ENCODE measurements at regions not wholly inside any gene's neighbourhood (a gene's known extent, or its start where the extent isn't known, plus 50 kb on each side); places are given as distances from the start of the nearest gene placed in this dataset.

DNA sequence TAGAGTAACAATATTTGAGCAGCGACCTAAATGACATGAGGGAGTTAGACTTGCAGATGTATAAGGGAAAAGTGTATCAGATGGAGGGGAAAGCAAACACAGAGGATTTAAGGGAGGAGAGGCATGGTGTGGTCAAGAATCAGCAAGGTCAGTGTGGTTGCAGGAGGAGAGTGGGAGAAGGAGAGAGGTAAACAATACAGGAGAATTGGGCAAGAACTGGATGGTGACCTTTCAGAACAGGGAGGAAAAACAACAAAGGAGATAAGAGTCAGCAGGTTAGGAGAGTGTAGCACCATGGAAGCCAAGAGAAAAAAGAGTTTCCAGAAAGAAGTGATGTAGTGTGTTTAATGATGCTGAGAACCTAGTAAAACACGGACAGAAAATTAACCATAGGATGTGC is 178.5 kb downstream of the PAPSS1 start:
- no peak overlapping the region for H3K4me3 ChIP-seq (ENCODE audit: low read depth, low read length)
- no peak for TF ChIP-seq CTCF (IDR thresholded peaks at IDR 0.05; ENCODE audit: low read depth, low read length)
- no peaks in the 10 kb centered on the region for H3K27me3 ChIP-seq
- no peaks in the 10 kb centered on the region for H3K36me3 ChIP-seq
- no peaks in the 10 kb centered on the region for H3K4me1 ChIP-seq
- no peak for DNase-seq
- no peaks in the 10 kb centered on the region for H3K9me3 ChIP-seq

DNA sequence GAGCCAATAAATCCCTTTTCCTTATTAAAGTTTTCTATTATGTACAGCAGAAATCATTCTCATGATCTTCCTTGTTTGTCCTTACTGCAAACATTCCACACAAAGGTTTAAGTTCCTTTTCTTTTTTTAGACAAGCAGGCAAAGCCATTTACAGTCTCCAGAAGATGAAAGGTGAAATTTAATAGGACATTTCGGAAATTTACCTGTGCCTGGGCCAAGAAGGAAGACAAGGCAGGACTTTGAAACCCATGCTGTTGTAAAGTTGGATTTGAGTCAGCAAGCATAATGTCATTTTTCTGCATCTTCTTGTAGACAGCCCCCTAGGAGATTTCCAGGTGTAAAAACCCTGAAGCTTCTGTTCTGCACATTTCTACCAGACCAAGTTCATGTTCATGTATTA is 188.1 kb downstream of the PAPSS1 start:
- H3K27me3 ChIP-seq = no peaks in the 10 kb centered on the region
- H3K9me3 ChIP-seq = no peaks in the 10 kb centered on the region
- DNase-seq = no peak
- no peaks in the 10 kb centered on the region for H3K4me1 ChIP-seq
- H3K4me3 ChIP-seq (ENCODE audit: low read depth, low read length) = no peak overlapping the region
- no peaks in the 10 kb centered on the region for H3K36me3 ChIP-seq
- no peak for TF ChIP-seq CTCF (IDR thresholded peaks at IDR 0.05; ENCODE audit: low read depth, low read length)

DNA sequence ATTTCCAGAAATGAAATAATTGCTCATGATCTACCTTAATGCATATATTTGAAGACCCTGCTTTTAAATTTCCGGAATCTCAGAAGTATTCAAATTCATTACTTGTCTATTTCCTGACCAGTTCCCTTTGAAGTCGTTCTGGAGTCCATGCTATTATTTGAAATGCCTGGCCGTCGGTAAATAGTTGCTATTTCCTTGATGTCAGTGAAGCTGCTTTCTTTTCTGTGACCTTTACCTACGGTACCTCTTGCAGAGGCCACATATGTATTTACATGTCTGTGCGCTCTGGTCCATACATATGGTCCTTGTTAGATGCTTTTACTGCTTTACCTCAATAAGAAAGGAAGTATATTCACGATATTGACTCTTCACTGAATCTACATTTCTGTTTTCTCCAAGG is 199.7 kb downstream of the PAPSS1 start:
- Histone ChIP-seq H3K4me1 (peaks cover 6% of the 10 kb centered on the region), H3K4me3 (ENCODE audit: low read depth, low read length) (no peak overlapping the region), H3K36me3 (no peaks in the 10 kb centered on the region)

GRCh38 chr4:107519053-107519452 is 201.0 kb downstream of the PAPSS1 start:
- peak; percentile 58 for DNase-seq
- Histone ChIP-seq H3K4me3 (ENCODE audit: low read depth, low read length) (no peak overlapping the region), H3K27me3 (no peaks in the 10 kb centered on the region), H3K9me3 (no peaks in the 10 kb centered on the region; the same call in 1 of the 2 replicates), H3K36me3 (no peaks in the 10 kb centered on the region), H3K4me1 (peaks cover 6% of the 10 kb centered on the region)
- TF ChIP-seq CTCF (IDR thresholded peaks at IDR 0.05; ENCODE audit: low read depth, low read length) = peak; percentile 74

More for the DNA sequence above, 199.7 kb downstream of the PAPSS1 start:
- DNase-seq = no peak
- Histone ChIP-seq H3K27me3 (no peaks in the 10 kb centered on the region), H3K9me3 (no peaks in the 10 kb centered on the region; the same call in 1 of the 2 replicates)
- no peak for TF ChIP-seq CTCF (IDR thresholded peaks at IDR 0.05; ENCODE audit: low read depth, low read length)

DNA sequence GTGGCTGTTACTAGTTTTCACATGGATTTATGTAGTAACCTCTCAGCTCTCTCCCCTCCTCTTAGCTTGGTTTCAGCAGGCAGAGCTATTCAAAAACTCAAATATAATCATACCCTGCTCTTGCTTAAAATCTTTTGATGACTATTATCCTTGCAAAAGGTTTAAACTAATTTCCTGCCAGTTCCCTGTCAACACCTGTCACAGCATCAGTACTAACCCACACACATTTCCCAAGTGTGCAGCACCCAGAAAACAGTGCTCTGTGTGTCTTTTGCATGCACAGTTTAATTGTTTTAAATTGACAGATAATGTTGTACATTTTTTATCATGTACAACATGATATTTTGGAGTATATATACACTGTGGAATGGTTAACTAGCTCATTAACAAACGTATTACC is 202.0 kb downstream of the PAPSS1 start:
- peaks cover 6% of the 10 kb centered on the region for H3K4me1 ChIP-seq
- no peaks in the 10 kb centered on the region; the same call in 1 of the 2 replicates for H3K9me3 ChIP-seq
- TF ChIP-seq CTCF (IDR thresholded peaks at IDR 0.05; ENCODE audit: low read depth, low read length) = no peak
- no peaks in the 10 kb centered on the region for H3K27me3 ChIP-seq
- no peaks in the 10 kb centered on the region for H3K36me3 ChIP-seq
- no peak overlapping the region for H3K4me3 ChIP-seq (ENCODE audit: low read depth, low read length)
- DNase-seq = no peak

DNA sequence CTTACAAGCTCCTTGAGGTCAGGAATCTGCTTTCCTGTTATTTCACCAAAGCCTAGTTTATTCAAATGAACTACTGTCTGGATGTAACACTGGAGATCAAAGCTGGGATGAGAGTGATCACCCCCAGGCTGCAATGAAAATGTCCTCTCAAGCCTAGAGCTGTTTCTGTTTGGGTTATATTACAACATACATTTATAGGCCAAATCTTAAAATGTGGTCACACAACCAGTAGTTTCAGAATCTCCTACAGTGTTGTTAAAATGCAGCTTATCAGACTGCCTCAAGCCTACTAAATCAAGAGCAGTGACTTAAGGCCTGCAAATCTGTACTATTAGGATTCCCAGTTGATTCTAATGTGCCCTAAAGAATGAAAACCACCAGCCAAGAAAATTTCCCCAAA is 207.5 kb downstream of the PAPSS1 start:
- TF ChIP-seq CTCF (IDR thresholded peaks at IDR 0.05; ENCODE audit: low read depth, low read length) = no peak
- Histone ChIP-seq H3K4me3 (ENCODE audit: low read depth, low read length) (no peak overlapping the region), H3K4me1 (no peaks in the 10 kb centered on the region), H3K27me3 (no peaks in the 10 kb centered on the region), H3K36me3 (no peaks in the 10 kb centered on the region), H3K9me3 (no peaks in the 10 kb centered on the region; the same call in 1 of the 2 replicates)
- no peak for DNase-seq

Data from BE2C (cell line).